ENCODE measurements at regions not wholly inside any gene's neighbourhood (a gene's known extent, or its start where the extent isn't known, plus 50 kb on each side); places are given as distances from the start of the nearest gene placed in this dataset.
A peak's percentile ranks its signal among the peaks of the same experiment; 100 is the strongest.

DNA sequence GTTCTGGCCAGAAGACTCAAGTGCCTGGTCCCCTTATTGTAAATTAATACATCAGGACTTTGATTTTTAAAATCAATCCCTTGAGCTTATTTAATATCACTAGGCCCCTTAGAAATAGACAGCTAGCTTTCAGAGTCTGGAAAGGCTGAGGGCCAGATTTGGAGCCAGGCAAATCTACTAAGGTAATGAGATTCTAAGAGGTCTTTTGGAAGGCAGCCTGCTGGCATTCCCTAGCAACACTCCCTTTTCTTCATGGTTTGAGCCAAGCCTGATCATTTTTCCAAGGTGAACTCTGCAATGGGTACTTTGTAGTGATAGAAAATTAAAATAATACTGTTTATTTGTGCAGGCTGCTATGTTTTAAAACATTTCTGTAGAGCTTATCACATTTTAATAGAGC is 378.5 kb downstream of the FAT4 start:
- DNase-seq, result no peak

DNA sequence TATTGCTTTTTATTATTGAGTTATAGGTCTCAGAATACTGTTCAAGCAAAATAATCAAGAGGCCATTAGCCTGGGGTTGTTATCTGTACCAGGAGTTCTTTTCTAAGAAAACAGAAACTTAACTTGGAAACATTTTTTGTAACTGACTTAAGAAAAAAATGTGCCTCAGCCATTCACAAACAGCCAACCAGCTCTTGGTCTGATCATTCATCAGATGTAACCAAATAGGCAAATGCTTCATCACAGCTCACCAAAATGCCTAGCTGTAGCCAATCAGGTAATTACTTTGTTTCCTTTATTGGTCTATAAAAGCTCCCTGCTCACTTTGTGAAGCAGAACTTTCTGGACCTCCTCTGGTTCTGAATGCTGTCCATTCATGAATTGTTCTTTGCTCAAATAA is 387.7 kb downstream of the FAT4 start:
- no peak for DNase-seq

DNA sequence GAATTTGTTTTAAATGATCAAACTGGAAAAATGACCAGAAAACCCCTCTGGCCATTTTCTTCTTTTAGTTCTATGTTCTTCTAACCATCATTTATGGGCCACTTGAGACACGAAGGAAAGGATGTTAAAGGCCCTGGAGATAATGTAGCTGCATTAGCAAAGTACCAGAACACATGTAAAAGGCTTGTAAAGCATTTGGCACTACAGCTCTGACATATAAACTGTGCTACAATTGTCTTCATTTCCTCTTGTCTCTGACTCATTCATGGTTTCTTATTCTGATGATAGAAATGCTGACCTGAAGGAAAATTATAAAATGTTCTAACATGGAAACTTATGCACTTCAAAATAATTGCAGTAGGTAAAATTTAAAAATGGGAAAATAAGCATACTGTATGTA is 388.7 kb downstream of the FAT4 start:
- DNase-seq, result no peak

DNA sequence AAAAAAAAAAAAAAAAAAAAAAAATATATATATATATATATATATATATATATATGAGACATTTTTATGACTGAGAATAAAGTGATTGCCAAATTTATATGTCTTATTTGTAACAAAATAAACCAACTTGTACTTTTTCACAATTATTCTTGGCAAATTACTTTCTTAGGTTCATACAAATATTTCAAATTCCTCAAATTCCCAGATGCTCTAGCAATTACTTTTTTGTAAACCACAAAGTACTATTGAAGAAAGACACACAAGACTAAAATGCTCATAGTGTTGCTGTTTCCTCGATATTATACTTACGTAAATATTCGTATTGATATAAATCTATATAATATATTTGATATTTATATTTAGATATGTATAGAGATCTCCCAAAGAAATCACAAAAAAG is 390.0 kb downstream of the FAT4 start:
- DNase-seq, result no peak

DNA sequence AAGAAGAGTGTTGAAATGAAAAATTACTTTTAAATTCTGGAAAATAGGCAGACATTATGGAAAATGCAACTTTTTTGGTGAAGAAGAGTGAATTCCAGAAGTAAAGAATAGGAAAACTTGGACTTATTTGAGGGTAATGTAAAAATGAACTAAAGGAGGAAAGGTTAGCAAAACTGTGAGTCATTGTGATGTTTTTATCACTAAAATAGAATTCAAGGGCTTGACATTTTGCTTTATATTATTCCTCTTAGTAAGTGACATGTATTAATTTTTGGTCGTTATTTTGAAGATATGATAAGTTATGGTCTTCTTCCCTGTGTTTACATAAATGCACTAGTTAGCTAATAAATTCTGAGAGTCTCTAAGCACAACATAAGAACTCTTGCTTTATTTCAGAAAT is 390.9 kb downstream of the FAT4 start:
- no peak for DNase-seq

DNA sequence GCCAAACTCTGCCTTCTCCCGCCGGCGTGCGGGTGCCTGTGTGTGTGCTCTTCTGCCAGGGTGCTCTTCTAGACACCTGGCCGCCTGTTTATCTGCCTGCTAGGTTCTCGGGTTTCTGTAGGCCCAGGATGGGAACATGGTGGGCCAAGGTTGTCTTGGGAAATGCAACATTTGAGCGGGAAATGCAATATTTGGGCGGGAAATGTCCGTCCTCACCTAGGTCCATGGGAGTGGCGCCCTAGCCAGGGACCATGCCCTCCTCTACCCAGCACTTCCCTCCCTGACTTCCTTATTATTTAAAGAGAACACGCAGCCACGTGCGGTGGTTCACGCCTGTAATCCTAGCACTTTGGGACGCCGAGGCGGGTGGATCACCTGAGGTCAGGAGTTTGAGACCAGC is 392.6 kb downstream of the FAT4 start:
- DNase-seq, result no peak

DNA sequence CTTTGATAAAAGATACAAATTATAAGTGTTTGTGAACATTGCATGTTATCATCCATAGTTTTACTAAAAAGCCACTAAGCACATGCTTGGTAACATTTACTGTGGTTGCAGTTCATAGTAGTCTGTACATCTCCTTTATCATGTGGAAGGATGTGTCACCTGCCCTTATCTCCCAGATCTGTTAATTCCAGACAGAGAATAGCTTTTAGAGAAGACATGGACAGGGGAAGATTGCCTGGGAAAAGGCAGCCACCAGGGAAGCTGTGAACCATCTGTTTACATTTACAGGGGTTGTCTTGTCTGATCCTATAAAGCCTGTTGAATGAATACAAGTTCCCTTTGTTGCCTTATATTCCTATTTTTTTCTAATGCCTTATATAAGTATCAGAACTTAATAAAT is 396.0 kb downstream of the FAT4 start:
- no peak for DNase-seq

DNA sequence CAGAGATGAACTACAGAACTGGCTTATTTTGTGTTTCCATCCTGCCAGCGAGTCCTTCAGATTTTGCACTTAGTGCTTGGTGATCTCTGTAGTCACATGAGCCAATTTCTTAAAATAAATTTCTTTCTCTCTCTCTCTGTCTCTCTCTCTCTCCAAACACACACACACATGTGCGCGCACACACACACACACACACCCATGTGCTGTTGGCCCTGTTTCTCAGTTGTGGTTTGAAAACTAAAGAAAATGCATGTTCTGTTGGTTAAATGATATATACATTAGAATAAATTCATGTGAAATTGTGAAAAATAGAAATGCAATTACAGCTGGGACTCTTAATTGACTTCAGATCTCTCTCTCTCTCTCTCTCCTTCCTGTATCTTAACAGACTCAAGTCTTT is 399.3 kb downstream of the FAT4 start:
- DNase-seq, result no peak

DNA sequence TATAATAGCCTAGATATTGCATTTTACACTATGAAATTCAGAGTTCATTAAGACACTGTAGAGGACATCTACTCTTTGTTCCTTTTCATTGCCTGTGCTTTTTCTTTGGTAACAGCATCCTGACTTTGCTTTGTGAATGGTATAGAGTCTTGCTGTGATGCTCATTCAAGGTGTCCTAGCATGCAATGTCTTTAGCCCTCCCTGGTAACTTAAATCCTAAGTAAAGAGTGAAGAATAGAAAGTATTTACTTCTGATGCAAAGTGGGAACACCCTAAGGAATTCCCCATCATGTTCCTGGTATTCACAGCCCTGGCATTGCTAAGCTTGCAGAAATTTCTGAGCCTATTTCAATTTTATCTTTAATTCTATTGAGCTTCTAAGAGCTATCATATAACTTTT is 400.1 kb downstream of the FAT4 start:
- peak; percentile 25 for DNase-seq

DNA sequence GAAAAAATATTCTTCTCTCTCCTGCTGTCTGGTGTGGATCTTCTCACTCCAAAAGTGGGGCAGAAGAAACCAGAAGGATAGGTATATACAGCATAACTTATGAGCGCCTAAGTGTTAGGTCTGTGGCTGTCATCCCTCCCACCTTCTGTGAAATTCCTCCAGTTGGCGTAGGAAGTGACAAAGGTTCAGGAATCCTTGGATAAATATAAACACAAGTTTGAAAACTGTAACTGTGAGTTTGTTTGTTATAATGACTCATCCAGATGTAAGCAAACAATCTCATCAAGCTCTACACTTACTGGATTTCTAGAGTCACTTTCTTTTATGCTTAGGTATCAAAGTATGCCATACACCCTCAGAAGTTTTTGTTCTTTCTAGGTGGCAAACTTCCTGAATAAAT is 405.2 kb downstream of the FAT4 start:
- no peak for DNase-seq

DNA sequence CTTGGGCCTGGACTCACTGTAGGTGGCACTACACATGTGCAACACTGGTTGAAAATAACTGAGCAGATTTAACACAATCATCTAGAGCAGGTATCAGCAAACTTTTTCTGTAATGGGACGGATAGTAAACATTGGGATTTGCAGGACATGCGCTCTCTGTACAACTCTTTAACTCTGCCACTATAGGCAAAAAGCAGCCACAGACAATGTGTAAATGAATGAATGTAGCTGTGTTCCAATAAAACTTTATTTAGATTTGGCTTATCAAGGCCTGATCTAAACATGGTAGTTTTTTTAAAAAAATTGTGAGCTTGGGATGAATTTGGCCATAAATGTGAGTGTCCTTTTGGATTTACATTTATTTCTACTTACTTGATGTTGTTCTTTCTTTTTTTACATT is 407.3 kb downstream of the FAT4 start:
- DNase-seq, result no peak

DNA sequence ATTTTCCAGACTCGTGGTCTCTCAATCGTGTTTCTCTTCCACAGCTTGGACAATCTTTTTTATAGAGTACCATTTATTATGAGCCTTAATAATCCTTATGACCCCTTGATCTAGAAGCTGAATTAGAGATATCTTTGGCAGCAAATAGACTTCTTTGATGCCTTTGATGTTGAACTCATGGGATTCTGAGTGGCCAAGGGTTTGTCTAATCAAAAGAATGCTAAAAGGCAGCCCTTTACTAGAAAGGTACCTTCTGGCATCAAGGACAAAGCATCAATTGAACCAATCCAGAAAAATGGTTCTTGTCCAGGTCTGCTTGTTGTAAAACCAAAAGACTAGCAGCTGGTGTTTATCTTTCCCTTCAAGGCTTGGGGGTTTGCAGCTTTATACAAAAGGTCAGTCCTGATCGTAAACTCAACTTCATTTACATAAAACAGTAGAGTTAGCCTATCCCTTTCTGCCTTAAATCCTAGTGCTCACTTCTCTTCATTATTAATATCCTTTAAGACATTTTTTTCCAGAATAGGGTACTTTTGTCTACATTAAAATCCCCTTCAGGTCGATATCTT is 411.3 kb downstream of the FAT4 start:
- DNase-seq, result no peak

DNA sequence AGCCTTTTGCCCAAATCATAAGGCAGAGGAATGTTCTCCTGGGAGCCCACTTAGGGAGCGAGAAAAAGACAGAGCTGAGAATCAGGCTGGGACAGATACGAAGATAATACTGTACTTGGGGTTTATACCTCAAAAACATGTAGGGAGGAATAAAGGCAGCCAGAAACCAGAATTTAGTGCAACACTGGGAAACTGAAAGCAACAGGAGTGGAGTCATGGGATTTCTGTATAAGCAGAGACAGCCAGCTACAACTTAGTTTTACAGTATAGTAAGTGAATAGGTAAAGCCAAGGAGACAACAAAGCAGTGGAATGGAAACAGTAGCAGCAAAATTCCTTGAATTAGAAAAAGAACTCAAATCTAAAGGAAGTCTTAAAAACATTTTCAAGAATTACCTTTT is 413.2 kb downstream of the FAT4 start:
- no peak for DNase-seq

DNA sequence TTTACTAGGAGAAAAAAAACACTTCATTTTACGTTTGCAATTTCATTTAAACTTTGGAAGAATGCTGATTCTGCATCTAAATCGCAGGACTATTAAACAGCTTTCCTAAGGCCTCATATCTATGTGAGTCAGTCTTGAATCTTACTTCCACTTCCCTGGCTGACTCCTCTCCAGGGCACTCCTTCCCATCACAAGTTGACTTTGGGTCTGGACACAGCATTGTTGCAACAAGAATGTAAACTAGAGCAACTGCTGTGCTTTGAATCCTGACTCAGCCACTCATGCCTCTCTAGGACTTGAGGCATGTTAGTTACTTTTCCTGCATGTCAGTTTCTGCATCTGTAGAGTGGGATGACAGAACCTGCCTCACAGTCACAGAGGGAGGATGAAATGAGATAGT is 413.8 kb downstream of the FAT4 start:
- DNase-seq, result no peak

DNA sequence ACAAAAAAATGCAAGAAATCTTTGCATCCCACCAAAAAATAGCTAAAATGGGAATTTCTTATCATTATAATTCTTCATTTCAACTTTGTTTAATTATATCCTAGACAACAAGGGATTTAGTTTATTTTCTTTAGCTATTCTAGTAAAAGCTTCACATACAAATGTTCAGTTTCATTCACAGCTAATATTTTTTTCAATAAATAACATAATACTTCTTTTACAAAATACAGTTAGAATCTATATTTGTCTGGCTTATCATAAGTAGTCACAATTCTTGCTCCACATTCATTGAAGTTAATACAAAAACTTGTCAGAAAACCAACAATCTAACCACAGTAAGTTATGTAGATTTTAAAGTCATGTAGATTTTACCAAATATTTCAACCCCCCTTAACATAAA is 414.4 kb downstream of the FAT4 start:
- no peak for DNase-seq

DNA sequence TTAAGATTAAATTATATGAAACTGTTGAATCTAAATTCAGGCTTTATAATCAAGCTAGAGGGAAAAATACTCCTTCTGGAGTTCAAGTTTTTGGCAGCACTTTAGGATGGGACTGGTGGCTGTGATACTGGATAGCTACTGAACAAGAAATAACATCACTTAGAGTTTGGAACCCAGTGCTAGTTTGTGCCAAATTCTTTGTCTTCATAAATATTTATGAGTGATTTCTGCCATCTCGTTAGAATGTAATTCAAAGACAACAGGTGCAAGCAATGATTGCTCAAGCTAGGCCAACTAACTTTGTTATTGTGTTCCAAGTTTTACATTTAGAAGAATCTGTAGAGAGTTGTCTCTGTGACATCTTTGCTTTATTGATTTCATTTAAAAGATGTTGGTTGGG is 417.9 kb downstream of the FAT4 start:
- DNase-seq, result no peak

DNA sequence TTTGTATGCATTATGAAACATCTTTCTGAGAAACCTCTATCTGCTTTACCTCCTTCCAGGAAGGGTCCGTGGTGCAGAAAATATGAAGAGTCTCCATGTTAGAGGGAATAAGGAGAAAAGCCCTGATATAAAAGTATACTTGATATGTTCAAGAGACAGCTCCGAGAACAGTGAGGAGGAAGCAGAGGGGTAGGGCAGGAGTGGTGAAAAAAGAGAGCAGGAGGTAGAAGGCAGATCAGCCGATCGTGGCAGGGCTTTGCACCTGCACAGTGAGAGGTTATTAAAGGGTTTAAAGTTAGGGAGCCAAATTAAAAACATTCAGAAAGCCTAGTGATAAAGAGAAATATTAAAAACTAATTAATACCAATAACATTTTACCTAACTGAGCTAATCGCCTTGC is 419.7 kb downstream of the FAT4 start:
- DNase-seq, result no peak

DNA sequence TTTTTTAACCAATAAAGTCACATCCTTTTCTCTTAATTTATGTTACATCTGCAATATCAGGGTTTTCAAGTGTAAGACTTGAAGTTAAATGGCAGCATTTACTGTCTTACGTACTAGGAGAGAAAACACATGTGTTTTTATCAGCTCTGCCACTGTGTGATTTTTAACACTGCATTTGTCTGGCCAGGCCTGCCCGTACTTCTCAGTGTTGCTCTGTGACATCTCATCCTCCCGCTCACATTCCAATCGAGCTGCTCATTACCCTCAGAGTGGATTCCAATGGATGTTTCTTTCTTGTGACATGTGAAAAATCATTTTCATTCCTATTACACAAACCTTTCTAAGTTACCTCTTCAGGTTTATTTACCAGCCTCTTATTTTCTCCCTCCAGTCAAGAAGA is 420.3 kb downstream of the FAT4 start:
- DNase-seq, result peak; percentile 48

DNA sequence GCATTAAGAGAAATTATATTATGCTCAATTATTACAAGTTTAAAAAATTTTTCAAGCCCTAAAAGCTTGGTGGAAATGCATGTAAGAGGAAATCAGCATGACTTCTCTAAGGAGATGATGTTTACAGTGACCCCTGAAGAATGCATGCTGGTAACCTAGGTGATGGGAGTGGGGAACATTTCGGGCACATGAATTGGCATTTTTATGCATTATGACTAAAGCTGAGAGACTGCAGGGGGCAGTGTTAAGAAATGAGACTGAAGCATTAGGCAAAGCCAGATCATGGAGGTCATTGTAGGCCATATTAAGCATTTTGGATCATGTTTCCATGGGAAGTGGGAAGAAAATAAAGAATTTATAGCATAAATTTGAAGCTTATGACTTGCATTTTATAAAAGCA is 421.3 kb downstream of the FAT4 start:
- DNase-seq, result no peak

DNA sequence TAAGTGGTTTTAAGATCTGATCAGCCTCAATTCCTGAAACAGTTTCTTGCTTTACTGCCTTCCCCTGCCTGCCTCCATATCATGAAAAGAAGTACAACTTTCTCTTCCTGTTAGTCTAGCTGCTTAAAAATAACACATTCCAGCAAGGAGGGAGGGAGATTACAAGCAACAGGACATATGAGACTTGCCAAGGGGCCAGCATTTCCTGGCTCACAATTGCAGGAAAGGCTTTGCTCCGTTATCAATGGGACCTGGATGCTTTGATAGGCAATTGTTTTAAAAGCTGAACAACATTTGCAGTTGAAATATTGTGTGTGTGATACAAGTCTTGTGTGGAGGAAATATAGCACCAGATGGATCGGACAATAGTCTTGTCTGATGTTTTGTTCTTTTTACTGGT is 425.0 kb downstream of the FAT4 start:
- no peak for DNase-seq

DNA sequence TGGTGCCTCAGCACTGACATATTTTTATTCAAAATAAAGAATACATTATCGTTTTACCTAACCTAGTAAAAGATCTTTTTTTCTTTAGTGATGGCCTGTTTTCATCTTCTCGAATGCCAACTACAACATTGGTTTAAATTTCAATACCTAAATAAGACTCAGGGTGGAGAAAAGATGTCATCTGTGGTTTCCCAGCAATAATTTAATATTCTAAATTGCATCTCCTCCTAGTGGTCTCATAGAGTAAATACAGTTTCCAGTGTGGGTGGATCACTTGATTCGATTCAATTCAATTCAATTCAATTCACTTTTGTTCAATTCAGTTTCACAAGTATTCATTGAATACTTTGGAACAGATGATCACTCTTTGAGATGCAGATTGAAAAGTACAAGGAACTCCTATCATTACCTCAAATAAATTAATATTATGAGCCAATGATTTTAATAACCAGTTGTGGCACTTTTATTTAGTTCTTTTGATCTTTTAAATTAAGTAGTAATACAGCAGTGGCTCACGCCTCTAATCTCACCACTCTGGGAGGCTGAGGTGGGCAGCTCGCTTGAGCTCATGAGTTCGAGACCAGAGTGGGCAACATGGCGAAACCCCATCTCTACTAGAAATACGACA is 427.2 kb downstream of the FAT4 start:
- DNase-seq, result no peak

DNA sequence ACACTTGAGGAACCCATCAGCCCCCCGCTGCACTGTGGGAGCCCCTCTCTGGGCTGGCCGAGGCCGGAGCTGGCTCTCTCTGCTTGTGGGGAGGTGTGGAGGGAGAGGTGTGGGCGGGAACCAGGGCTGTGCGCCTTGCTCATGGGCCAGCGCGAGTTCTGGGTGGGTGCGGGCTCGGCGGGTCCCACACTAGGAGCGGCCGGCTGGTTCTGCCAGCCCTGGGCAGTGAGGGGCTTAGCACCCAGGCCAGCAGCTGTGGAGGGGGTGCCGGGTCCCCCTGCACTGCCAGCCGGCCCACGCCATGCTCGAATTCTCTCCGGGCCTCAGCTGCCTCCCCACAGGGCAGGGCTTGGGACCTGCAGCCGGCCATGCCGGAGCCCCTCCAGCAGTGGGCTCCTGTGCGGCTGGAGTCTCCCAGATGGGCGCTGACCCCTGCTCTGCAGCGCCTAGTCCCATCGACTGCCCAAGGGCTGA is 430.2 kb downstream of the FAT4 start:
- no peak for DNase-seq

DNA sequence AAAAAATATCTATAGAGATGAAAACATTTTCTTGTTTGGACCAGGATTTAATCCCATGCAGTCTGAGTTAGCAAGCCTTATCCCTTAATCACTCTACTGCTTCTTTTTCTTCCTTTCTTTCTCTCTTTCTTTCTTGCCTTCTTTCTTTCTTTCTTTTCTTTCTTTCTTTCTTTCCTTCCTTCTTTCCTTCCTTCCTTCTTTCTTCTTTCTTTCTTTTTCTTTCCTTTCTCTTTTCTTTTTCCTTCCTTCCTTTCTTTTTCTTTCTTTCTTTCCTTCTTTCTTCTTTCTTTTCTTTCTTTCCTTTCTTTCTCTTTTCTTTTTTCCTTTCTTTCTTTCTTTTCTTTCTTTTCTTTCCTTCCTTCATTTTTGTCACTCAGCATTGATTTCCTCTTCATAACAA is 434.6 kb downstream of the FAT4 start:
- DNase-seq, result no peak

DNA sequence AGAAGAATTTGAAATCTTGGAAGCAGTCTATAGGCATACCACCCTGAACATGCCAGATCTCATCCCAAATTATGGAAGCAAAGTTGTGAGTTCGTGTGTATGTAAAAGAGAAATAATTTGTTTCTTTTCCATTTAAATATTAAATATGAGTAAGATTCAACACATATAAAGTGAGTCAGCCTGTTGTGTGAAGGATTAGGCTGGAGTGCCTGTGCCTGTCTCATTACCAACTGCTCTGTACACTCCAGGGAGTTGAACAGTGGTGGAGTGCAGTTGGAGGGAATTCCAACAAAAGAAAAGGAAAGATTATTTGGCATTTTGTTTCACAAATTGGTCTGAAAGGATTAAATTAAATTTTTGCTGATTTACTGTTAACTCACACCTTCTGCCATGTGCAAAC is 435.6 kb downstream of the FAT4 start:
- DNase-seq, result no peak
